ENCODE measurements at regions not wholly inside any gene's neighbourhood (a gene's known extent, or its start where the extent isn't known, plus 50 kb on each side); places are given as distances from the start of the nearest gene placed in this dataset.

- no peak for TF ChIP-seq CTCF (conservative IDR thresholded peaks at IDR 0.05 in 1 of 2, IDR thresholded peaks at IDR 0.05 in 1 of 2; ENCODE audit: low read depth in 1 of 2, low read length in 2 of 2)
- TF ChIP-seq EZH2 (IDR thresholded peaks at IDR 0.05; ENCODE audit: low read length, missing control alignments), result no peak
Observed at GRCh38 chr14:65847075-65847847, 434.7 kb downstream of the FUT8 start.

All from fibroblast of lung (primary cell).